GM12865 (cell line): ENCODE measurements at regions not wholly inside any gene's neighbourhood (a gene's known extent, or its start where the extent isn't known, plus 50 kb on each side); places are given as distances from the start of the nearest gene placed in this dataset.

Experiments
- DNase-seq: peaks from one replicate; pipeline ENCODE4 v3.0.0; 2010; ENCODE audit warnings: low read depth
- H3K4me3 ChIP-seq: 2 replicates; pipeline ENCODE4 v1.5.1; 2011; ENCODE audit warnings: mild to moderate bottlenecking, low read depth, low read length, control low read depth
- CTCF ChIP-seq: IDR thresholded peaks from 2 replicates; pipeline ENCODE4 v1.5.1; 2011; ENCODE audit warnings: low read length, control low read depth, low read depth, inconsistent platforms; ENCODE audit not compliant: insufficient read depth; ENCODE audit errors: missing control alignments

- TF ChIP-seq CTCF = no peak
- DNase-seq = no peak
- no peak overlapping the region for H3K4me3 ChIP-seq
Observed at GRCh38 chr1:8092657-8093056, 66.5 kb upstream of the ERRFI1 start.

GRCh38 chr1:8091691-8092090 is 65.6 kb upstream of the ERRFI1 start:
- no peak overlapping the region for H3K4me3 ChIP-seq
- no peak for TF ChIP-seq CTCF
- DNase-seq = no peak

GRCh38 chr1:8090241-8090702 is 64.2 kb upstream of the ERRFI1 start:
- no peak for TF ChIP-seq CTCF
- no peak overlapping the region for H3K4me3 ChIP-seq
- DNase-seq = no peak

GRCh38 chr1:8089535-8090228 is 63.6 kb upstream of the ERRFI1 start:
- TF ChIP-seq CTCF = no peak
- H3K4me3 ChIP-seq = no peak overlapping the region
- DNase-seq = no peak

- no peak for TF ChIP-seq CTCF
- DNase-seq = no peak
- H3K4me3 ChIP-seq = no peak overlapping the region
Observed at GRCh38 chr1:8086055-8086454, 59.9 kb upstream of the ERRFI1 start.

GRCh38 chr1:8084913-8085312 is 58.8 kb upstream of the ERRFI1 start:
- no peak for TF ChIP-seq CTCF
- DNase-seq = no peak
- H3K4me3 ChIP-seq = no peak overlapping the region
